ENCODE measurements at regions not wholly inside any gene's neighbourhood (a gene's known extent, or its start where the extent isn't known, plus 50 kb on each side); places are given as distances from the start of the nearest gene placed in this dataset.

GRCh38 chr6:27076116-27076515 lies 171.4 kb upstream of the PRSS16 start:
- TF ChIP-seq BACH1 (IDR thresholded peaks at IDR 0.05; ENCODE audit: borderline replicate concordance): no peak
- no peak for TF ChIP-seq CHD2 (IDR thresholded peaks at IDR 0.05; ENCODE audit: borderline replicate concordance, low read depth, low read length)
- TF ChIP-seq EP300 (IDR thresholded peaks at IDR 0.05; ENCODE audit: borderline replicate concordance in 1 of 2, control insufficient read depth in 1 of 2, low read depth in 2 of 2, low read length in 2 of 2): no peak
- no peak for TF ChIP-seq CTCF (IDR thresholded peaks at IDR 0.05 in 2 of 3, conservative IDR thresholded peaks at IDR 0.05 in 1 of 3; ENCODE audit: control insufficient read depth in 2 of 3, extremely low read depth in 1 of 3, insufficient read depth in 1 of 3, low read depth in 3 of 3, low read length in 3 of 3)
- TF ChIP-seq NFIC (IDR thresholded peaks at IDR 0.05; ENCODE audit: low read depth, low read length): no peak
- TF ChIP-seq RFX5 (IDR thresholded peaks at IDR 0.05; ENCODE audit: low read depth, low read length): no peak
- no peak for TF ChIP-seq EZH2 (IDR thresholded peaks at IDR 0.05; ENCODE audit: borderline replicate concordance, control insufficient read depth, low read depth, low read length)
- TF ChIP-seq CUX1 (IDR thresholded peaks at IDR 0.05; ENCODE audit: insufficient replicate concordance, low read depth, low read length): no peak
- TF ChIP-seq MXI1 (IDR thresholded peaks at IDR 0.05; ENCODE audit: low read depth, low read length): no peak
- TF ChIP-seq YY1 (IDR thresholded peaks at IDR 0.05; ENCODE audit: low read depth, low read length): no peak
- TF ChIP-seq ZNF274 (IDR thresholded peaks at IDR 0.05; ENCODE audit: insufficient read depth, insufficient read length): no peak
- no peak for TF ChIP-seq RCOR1 (conservative IDR thresholded peaks at IDR 0.05; ENCODE audit: low read depth, low read length)
